Right renal pelvis (tissue), 4 donors: ENCODE measurements at regions not wholly inside any gene's neighbourhood (a gene's known extent, or its start where the extent isn't known, plus 50 kb on each side); places are given as distances from the start of the nearest gene placed in this dataset.

Experiments used
- DNase-seq, 4 donors: peaks; one replicate each; pipeline ENCODE4 v3.0.0-alpha.2; 2013; ENCODE audit warnings: low read depth in 4 of 4, low spot score in 3 of 4, missing footprints in 1 of 4

DNA sequence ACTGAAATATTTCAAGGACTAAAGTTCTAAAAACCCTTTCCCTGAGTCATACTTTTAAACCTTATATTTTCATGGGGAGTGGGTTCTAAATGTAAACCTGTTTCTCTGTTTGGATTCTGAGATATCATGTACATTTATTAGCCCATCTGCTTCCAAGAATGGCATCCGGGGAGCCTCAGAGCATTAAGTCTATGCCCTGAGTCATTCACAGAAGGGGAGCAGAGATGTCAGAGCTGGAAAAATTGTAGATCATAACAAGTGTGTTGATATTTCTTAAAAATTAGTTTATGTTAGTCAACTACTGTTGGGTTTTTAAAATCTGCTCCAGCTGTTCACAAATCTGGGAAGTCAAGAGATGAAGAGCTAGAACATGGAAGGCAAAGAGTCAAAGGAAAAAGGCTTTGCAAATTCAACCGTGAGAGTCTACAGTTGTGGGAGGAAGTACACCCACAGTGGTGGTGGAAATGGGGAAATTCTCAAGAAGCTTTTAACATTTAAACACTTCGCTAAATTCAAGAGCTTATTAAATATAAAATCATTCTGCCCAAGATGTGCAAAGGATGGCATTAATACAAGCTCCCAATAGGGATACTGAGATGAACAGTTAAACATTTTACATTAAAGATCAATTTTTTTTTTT, 70.5 kb upstream of the FLRT2 start:
- no peak for DNase-seq

DNA sequence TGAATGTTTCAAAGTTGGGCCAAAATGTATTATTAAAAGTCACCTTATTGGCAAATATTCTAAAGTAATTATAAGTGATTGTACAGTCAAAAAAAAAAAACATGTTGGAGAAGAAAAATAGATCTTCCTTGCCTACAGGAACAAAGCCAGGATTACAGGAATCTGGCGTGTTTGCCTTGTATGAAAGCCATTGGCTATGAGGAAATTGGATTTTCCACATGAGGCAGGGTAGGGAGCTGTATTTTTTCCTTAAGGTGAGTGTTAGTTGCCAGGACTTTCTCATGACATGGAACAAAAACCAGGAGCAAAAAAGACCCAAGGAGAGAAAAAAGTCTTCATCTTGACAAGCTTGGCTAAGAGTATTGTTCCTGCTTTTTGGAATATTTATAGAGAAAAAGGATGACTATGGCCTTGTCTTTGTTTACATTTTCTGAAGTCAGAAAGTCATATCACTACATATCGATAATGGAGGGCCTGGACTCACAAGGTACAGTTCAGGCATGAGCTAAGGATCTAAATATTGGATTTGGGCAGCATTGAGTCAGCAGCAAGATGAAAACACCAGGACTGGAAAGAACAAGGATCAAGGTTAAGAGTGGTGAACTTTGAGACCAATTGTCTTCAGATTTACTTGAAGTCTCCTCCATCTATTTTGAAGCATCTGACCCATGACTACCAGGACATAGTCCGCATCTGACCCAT, 68.4 kb upstream of the FLRT2 start:
- DNase-seq = no peak

DNA sequence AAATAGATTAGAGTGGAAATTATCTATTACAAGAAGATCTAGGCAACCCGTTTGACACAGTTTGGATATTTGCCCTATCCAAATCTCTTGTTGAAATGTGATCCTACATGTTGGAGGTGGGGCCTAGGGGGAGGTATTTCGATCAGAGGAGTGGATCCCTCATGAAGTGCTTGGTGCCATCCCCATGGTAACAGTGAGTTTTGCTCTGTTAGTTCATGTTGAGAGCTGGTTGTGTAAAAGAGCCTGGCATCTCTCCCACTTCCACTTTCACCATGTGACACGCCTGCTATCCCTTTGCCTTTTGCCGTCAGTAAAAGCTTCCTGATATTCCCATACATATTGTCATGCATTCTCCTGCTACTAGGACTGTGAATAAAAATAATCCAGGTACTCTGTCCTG, 66.4 kb upstream of the FLRT2 start:
- no peak for DNase-seq

DNA sequence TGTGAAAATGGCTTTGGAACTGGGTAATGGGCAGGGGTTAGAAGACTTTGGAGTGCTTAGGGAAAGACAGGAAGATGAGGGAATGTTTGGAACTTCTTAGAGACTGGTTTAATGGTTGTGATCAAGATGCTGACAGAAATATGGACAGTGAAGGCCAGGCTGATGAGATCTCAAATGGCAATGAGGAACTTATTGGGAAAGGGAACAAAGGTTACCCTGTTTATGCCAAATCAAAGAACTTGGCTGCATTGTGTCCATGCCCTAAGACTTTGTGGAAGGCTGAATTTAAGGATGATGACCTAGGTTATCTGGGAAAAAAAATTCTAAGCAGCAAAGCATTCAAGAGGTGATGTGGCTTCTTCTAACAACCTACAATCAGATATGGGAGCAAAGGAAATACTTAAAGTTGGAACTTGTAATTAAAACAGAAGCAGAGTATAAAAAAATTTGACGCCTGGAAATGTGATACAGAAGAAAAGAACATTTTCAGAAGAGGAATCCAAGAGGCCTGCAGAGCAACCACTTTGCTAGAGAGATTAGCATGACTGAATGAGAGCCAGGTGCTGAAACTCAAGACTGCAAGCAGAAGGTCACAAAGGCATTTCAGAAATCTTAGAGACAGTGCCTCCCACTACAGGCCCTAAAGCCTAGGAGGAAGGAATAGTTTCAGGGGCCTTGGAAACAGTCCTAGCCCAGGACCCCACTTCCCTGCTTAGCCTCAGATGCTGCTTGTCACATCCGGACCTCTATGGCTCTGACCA, 65.6 kb upstream of the FLRT2 start:
- DNase-seq = no peak

DNA sequence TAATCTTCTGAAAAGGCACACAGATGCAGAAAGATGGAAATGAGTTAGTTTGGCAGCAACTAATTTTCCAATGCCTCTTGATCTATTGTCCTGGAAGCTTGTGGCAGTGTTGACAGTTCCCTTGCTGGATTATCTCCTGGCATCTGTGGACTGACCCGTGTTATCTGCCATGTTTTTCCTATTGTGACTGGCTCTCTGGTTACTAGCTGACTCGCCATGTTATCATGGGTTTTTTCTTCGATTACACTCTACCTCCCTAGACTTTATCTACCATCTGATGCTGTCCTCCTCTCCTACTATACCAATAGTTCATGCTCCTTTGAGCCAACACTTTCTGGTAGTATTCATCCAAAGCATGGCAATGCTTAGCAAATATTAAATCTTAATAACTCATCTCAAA, 63.3 kb upstream of the FLRT2 start:
- no peak for DNase-seq

DNA sequence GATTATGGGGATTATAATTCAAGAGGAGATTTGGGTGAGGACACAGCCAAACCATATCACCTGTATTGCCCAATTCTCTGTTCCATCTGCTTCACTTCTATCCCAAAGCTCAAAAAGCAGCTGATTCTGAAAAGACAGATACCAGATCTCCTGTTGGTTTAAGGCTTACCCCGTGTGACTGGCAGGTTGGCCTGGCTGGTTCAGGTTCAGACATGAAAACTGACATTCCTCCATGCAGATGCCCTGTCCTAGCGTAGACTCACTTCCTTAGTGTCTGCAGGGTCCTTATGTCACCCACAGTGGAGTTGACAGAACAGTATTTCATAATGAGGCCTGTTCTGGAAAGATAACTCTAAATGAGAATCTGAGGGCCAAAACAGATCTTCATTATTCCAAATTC, 61.1 kb upstream of the FLRT2 start:
- DNase-seq = no peak

DNA sequence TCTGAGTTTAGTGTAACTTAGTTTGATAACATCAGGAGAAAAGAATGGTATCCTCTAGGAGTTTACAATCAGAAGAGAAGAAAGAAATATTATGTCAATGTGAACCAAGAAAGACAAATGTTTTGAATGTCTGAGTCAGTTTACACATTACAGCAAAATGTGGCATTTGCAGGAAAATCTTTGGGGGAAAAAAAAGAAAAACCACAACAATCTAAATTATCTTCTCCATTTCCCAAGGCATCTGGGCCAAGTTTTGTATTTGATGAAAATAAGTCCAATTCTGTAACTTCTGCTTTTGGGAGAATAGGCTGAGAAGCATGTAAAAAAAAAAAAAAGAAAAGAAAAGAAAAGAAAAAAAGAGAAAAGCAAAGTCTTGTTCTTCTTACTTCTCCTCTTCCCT, 58.8 kb upstream of the FLRT2 start:
- no peak for DNase-seq

DNA sequence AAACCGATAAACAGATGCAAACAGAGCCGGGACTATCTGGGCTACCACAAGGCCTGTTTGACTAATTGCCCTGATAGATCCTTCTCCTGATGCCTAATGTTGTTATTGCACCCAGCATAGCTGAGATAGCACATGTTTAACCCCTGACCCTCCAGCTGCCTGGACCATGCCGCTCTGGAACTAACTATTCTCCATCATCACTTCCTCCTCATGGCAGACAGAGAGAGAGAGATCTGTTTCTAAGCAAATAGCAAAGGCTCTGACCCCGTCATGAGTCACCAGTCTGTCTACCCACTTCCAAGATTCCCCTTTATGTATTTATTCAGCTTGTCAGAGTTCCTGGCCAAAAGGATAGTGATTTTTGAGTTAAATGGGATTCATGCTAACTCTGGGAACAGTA, 58.2 kb upstream of the FLRT2 start:
- DNase-seq = peak in 1 of 4 donors; percentile 7

DNA sequence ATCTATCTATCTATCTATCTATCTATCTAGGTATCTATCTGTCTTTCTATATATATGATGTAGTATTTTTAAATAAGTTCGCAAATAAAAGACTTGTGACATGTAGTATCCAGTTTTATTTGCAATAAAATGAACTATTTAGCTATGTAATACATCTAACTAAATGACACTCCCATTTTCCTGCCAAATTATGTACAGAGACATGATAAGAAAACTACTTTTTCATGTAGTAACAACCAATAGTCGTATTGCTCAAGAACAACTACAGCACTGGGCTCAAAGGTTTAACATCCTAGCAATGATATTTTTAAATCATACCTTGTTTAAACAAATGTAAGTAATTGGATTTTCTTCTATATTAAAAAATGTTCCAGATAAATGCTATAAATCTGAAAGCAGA, 55.5 kb upstream of the FLRT2 start:
- DNase-seq = no peak

DNA sequence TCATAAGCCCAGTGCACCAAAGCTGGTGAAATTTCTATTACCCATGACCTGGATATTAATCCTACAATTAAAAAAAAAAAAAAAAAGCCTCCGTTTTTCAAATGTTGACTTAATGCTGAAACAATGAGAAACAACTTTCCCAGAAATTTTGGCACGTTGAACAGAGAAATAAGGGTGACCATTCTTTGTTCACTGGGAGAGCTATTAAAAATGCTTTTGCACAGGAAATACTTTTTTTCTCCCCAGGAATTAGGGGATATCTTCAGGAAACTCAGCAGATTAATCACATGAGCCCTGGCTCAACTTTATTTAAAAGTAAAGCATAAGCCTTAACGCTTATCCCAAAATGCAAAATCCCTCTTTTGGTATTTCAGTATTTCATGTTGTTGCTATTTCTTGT, 54.8 kb upstream of the FLRT2 start:
- DNase-seq = no peak

DNA sequence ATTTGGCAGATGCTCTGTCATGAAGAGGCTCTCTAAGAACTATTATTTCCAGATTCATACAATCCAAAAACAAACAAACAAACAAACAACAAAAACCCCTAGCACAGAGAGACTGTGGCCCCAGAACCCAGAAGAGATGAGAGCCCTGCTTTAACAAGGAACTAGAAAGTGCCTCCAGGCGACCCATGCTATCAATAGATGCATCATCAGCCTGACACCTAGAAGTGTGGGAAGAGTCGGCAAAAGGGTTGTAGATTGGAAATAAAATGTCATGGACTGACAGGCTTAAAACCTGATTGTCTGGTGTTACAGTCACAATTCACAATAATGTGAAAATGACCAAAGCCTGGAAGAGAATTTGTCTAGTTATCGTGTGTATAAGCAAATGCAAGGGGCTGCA, 50.6 kb upstream of the FLRT2 start:
- no peak for DNase-seq

DNA sequence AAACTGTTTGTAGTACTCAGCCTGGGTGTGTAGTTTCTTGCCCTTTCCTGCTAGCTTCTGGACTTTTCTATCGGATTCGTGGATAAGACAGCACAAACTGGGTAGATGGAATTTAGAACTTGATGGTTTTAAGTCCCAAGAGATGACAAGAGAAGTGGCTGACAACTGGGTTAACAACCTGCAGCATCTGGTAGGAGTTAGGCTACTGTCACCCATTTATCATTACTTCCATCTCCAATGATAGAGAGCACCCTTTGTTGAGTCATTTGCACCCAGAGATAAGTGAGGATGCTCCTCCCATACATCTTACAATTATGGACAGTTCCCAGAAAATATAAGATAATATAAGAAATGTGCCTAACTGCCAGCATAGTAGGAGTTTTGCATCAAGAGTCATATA, 50.2 kb upstream of the FLRT2 start:
- DNase-seq = no peak
